CD4-positive, alpha-beta T cell treated with Interleukin-17A for 1 hour (primary cell): ENCODE measurements at regions not wholly inside any gene's neighbourhood (a gene's known extent, or its start where the extent isn't known, plus 50 kb on each side); places are given as distances from the start of the nearest gene placed in this dataset.
"Not testable (repeated sequence)": the region's sequence is repeated elsewhere in the genome, so short reads cannot be mapped to it uniquely, and the experiment has no call there.

ENCODE experiments used
- DNase-seq: peaks from one replicate; pipeline ENCODE4 v3.0.0-alpha.2; 2020

GRCh38 chr9:97248252-97248651 is 59.2 kb upstream of the CCDC180 start:
- DNase-seq: not testable (repeated sequence)

- DNase-seq: no peak
Observed at GRCh38 chr9:97243606-97244005, 63.9 kb upstream of the CCDC180 start.

GRCh38 chr9:97241430-97241829 is 66.0 kb upstream of the CCDC180 start:
- not testable (repeated sequence) for DNase-seq

GRCh38 chr9:97237951-97238889 is 69.2 kb upstream of the CCDC180 start:
- peak; percentile 78 for DNase-seq

GRCh38 chr9:97237311-97237786 is 70.1 kb upstream of the CCDC180 start:
- DNase-seq: no peak

GRCh38 chr9:97233009-97233400 is 74.5 kb upstream of the CCDC180 start:
- not testable (repeated sequence) for DNase-seq

- not testable (repeated sequence) for DNase-seq
Observed at GRCh38 chr9:97232060-97233008, 75.1 kb upstream of the CCDC180 start.

- DNase-seq: not testable (repeated sequence)
Observed at GRCh38 chr9:97222393-97222792, 85.1 kb upstream of the CCDC180 start.

GRCh38 chr9:97221478-97222355 is 85.7 kb upstream of the CCDC180 start:
- DNase-seq: peak; percentile 56

GRCh38 chr9:97220894-97221477 is 86.5 kb upstream of the CCDC180 start:
- no peak for DNase-seq

GRCh38 chr9:97220396-97220795 is 87.1 kb upstream of the CCDC180 start:
- not testable (repeated sequence) for DNase-seq

- DNase-seq: not testable (repeated sequence)
Observed at GRCh38 chr9:97219443-97220140, 87.9 kb upstream of the CCDC180 start.

- not testable (repeated sequence) for DNase-seq
Observed at GRCh38 chr9:97215127-97215526, 92.3 kb upstream of the CCDC180 start.

GRCh38 chr9:97214556-97214955 is 92.9 kb upstream of the CCDC180 start:
- DNase-seq: not testable (repeated sequence)

GRCh38 chr9:97199683-97200082 is 107.8 kb upstream of the CCDC180 start:
- DNase-seq: not testable (repeated sequence)

- DNase-seq: not testable (repeated sequence)
Observed at GRCh38 chr9:97193767-97194166, 113.7 kb upstream of the CCDC180 start.

- no peak for DNase-seq
Observed at GRCh38 chr9:97188545-97188944, 118.9 kb upstream of the CCDC180 start.

GRCh38 chr9:97187706-97188105 is 119.8 kb upstream of the CCDC180 start:
- DNase-seq: not testable (repeated sequence)

- DNase-seq: no peak
Observed at GRCh38 chr9:97186493-97186892, 121.0 kb upstream of the CCDC180 start.

GRCh38 chr9:97182532-97182931 is 124.9 kb upstream of the CCDC180 start:
- not testable (repeated sequence) for DNase-seq

GRCh38 chr9:97179616-97180015 is 127.8 kb upstream of the CCDC180 start:
- DNase-seq: no peak
